ENCODE measurements at regions not wholly inside any gene's neighbourhood (a gene's known extent, or its start where the extent isn't known, plus 50 kb on each side); places are given as distances from the start of the nearest gene placed in this dataset.

GRCh38 chr4:11623726-11624037 lies 195.0 kb upstream of the HS3ST1 start:
- no peak for DNase-seq (ENCODE audit: low spot score)
- ATAC-seq (ENCODE audit: insufficient number of reproducible peaks, low FRiP score, low read depth), result no peak
- Histone ChIP-seq H3K9me3 (no peaks in the 10 kb centered on the region), H3K27ac (no peak overlapping the region), H3K4me3 (no peak overlapping the region), H3K27me3 (replicated peaks; ENCODE audit: insufficient read depth) (no peaks in the 10 kb centered on the region), H3K4me1 (ENCODE audit: control insufficient read depth in 1 of 2, low read depth in 2 of 2) (no peaks in the 10 kb centered on the region), H3K36me3 (no peaks in the 10 kb centered on the region)
- no peak for TF ChIP-seq CTCF (IDR thresholded peaks at IDR 0.05)

GRCh38 chr4:11622961-11623725 lies 194.4 kb upstream of the HS3ST1 start:
- no peak for TF ChIP-seq CTCF (IDR thresholded peaks at IDR 0.05)
- H3K4me3 ChIP-seq, result no peak overlapping the region
- ATAC-seq (ENCODE audit: insufficient number of reproducible peaks, low FRiP score, low read depth) (no peak), DNase-seq (ENCODE audit: low spot score) (no peak)
- H3K9me3 ChIP-seq, result no peaks in the 10 kb centered on the region
- no peaks in the 10 kb centered on the region for H3K36me3 ChIP-seq
- H3K4me1 ChIP-seq (ENCODE audit: control insufficient read depth in 1 of 2, low read depth in 2 of 2), result no peaks in the 10 kb centered on the region
- no peaks in the 10 kb centered on the region for H3K27me3 ChIP-seq (replicated peaks; ENCODE audit: insufficient read depth)
- no peak overlapping the region for H3K27ac ChIP-seq

- no peaks in the 10 kb centered on the region for H3K4me1 ChIP-seq (ENCODE audit: control insufficient read depth in 1 of 2, low read depth in 2 of 2)
- DNase-seq (ENCODE audit: low spot score) (no peak), ATAC-seq (ENCODE audit: insufficient number of reproducible peaks, low FRiP score, low read depth) (no peak)
- no peak for TF ChIP-seq CTCF (IDR thresholded peaks at IDR 0.05)
- no peaks in the 10 kb centered on the region for H3K9me3 ChIP-seq
- H3K36me3 ChIP-seq, result no peaks in the 10 kb centered on the region
- H3K27me3 ChIP-seq (replicated peaks; ENCODE audit: insufficient read depth), result no peaks in the 10 kb centered on the region
- no peak overlapping the region for H3K4me3 ChIP-seq
- no peak overlapping the region for H3K27ac ChIP-seq
These were observed 192.2 kb upstream of the HS3ST1 start for GRCh38 chr4:11620861-11621260.

- no peaks in the 10 kb centered on the region for H3K9me3 ChIP-seq
- H3K27me3 ChIP-seq (replicated peaks; ENCODE audit: insufficient read depth), result no peaks in the 10 kb centered on the region
- H3K36me3 ChIP-seq, result no peaks in the 10 kb centered on the region
- DNase-seq (ENCODE audit: low spot score) (no peak), ATAC-seq (ENCODE audit: insufficient number of reproducible peaks, low FRiP score, low read depth) (no peak)
- H3K27ac ChIP-seq, result no peak overlapping the region
- TF ChIP-seq CTCF (IDR thresholded peaks at IDR 0.05), result no peak
- no peaks in the 10 kb centered on the region for H3K4me1 ChIP-seq (ENCODE audit: control insufficient read depth in 1 of 2, low read depth in 2 of 2)
- no peak overlapping the region for H3K4me3 ChIP-seq
These were observed 190.1 kb upstream of the HS3ST1 start for GRCh38 chr4:11618666-11619282.

GRCh38 chr4:11616856-11617255 lies 188.2 kb upstream of the HS3ST1 start:
- ATAC-seq (ENCODE audit: insufficient number of reproducible peaks, low FRiP score, low read depth), result no peak
- no peaks in the 10 kb centered on the region for H3K27me3 ChIP-seq (replicated peaks; ENCODE audit: insufficient read depth)
- H3K36me3 ChIP-seq, result no peaks in the 10 kb centered on the region
- H3K4me3 ChIP-seq, result no peak overlapping the region
- no peak for TF ChIP-seq CTCF (IDR thresholded peaks at IDR 0.05)
- H3K27ac ChIP-seq, result no peak overlapping the region
- H3K4me1 ChIP-seq (ENCODE audit: control insufficient read depth in 1 of 2, low read depth in 2 of 2), result no peaks in the 10 kb centered on the region
- DNase-seq (ENCODE audit: low spot score), result no peak
- no peaks in the 10 kb centered on the region for H3K9me3 ChIP-seq
